IPS-NIHi7 (cell line): ENCODE measurements at regions not wholly inside any gene's neighbourhood (a gene's known extent, or its start where the extent isn't known, plus 50 kb on each side); places are given as distances from the start of the nearest gene placed in this dataset.

ENCODE experiments used
- DNase-seq: peaks from one replicate; pipeline ENCODE4 v3.0.0; 2012; ENCODE audit warnings: mixed read lengths; ENCODE audit errors: extremely low spot score

GRCh38 chr3:23664459-23664858 lies 141.3 kb upstream of the UBE2E1 start:
- DNase-seq: no peak

GRCh38 chr3:23665741-23666140 lies 140.0 kb upstream of the UBE2E1 start:
- no peak for DNase-seq

GRCh38 chr3:23666818-23667217 lies 138.9 kb upstream of the UBE2E1 start:
- no peak for DNase-seq

GRCh38 chr3:23667536-23668429 lies 138.0 kb upstream of the UBE2E1 start:
- DNase-seq: no peak

GRCh38 chr3:23668430-23668904 lies 137.3 kb upstream of the UBE2E1 start:
- DNase-seq: no peak

- no peak for DNase-seq
Measured at GRCh38 chr3:23669541-23670255, 136.1 kb upstream of the UBE2E1 start.

- no peak for DNase-seq
Measured at GRCh38 chr3:23671851-23672589, 133.7 kb upstream of the UBE2E1 start.

- no peak for DNase-seq
Measured at GRCh38 chr3:23672628-23673027, 133.1 kb upstream of the UBE2E1 start.

- DNase-seq: no peak
Measured at GRCh38 chr3:23675010-23675409, 130.7 kb upstream of the UBE2E1 start.

GRCh38 chr3:23676093-23676492 lies 129.7 kb upstream of the UBE2E1 start:
- DNase-seq: no peak

- DNase-seq: no peak
Measured at GRCh38 chr3:23682646-23683045, 123.1 kb upstream of the UBE2E1 start.

- DNase-seq: no peak
Measured at GRCh38 chr3:23685541-23686258, 120.1 kb upstream of the UBE2E1 start.

GRCh38 chr3:23686519-23686918 lies 119.2 kb upstream of the UBE2E1 start:
- DNase-seq: no peak

GRCh38 chr3:23691357-23691895 lies 114.3 kb upstream of the UBE2E1 start:
- no peak for DNase-seq

- no peak for DNase-seq
Measured at GRCh38 chr3:23696842-23697241, 108.9 kb upstream of the UBE2E1 start.

GRCh38 chr3:23697416-23697815 lies 108.3 kb upstream of the UBE2E1 start:
- DNase-seq: peak; percentile 64

GRCh38 chr3:23698652-23699313 lies 107.0 kb upstream of the UBE2E1 start:
- no peak for DNase-seq

- no peak for DNase-seq
Measured at GRCh38 chr3:23700616-23701015, 105.1 kb upstream of the UBE2E1 start.

- DNase-seq: peak; percentile 51
Measured at GRCh38 chr3:23701716-23702597, 103.8 kb upstream of the UBE2E1 start.

GRCh38 chr3:23704298-23704697 lies 101.5 kb upstream of the UBE2E1 start:
- no peak for DNase-seq
